H7 (cell line): ENCODE measurements at regions not wholly inside any gene's neighbourhood (a gene's known extent, or its start where the extent isn't known, plus 50 kb on each side); places are given as distances from the start of the nearest gene placed in this dataset.
A peak's percentile ranks its signal among the peaks of the same experiment; 100 is the strongest.

Experiments
- DNase-seq: peaks from one replicate; pipeline ENCODE4 v3.0.0; 2012
- H3K27me3 ChIP-seq: 2 replicates; pipeline ENCODE4 v1.6.0; 2011; ENCODE audit warnings: mild to moderate bottlenecking, low read length; ENCODE audit not compliant: control insufficient read depth, insufficient read depth
- H3K36me3 ChIP-seq: replicated peaks from 2 replicates; pipeline ENCODE4 v1.5.1; 2011; ENCODE audit warnings: low read length; ENCODE audit not compliant: control insufficient read depth, insufficient read depth
- H3K4me3 ChIP-seq: 2 replicates; pipeline ENCODE4 v1.5.1; 2011; ENCODE audit warnings: low read depth, mild to moderate bottlenecking, control low read depth, low read length, moderate library complexity; ENCODE audit not compliant: insufficient read depth

DNA sequence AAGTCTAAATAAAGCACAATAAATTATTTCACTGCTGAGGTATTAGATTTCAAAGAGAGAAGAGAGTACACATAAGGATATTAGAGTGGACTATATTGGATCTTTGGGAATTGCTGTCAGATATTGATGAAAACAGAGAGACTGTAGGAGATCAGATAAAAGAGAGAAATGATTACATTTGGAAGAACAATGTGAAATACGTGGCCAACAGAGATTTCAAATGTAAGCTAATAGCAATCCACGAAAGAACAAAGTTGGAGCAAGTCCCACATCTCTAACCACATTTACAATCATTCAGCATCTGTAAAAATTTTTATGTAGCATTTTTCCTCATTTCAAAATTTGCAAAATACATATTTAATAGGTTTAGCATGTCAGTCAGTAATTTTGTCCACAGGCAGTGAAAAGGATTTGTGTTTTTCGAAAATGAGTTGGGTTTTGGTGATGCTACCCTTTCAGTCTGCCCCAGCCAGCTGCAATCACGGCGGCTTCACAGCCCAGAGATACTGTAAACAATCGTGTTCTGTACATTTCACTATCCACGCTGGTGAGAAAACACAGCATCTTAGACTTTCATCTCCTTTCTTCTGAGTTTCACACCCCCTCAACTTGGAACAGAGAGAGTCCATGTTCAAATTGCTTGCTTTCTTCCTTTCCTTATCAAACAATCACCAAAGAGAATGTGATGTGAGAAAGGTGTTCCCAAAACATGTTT, 209.1 kb upstream of the LYPLAL1 start:
- Histone ChIP-seq H3K4me3 (no peak overlapping the region), H3K36me3 (no peaks in the 10 kb centered on the region), H3K27me3 (no peaks in the 10 kb centered on the region)
- no peak for DNase-seq

DNA sequence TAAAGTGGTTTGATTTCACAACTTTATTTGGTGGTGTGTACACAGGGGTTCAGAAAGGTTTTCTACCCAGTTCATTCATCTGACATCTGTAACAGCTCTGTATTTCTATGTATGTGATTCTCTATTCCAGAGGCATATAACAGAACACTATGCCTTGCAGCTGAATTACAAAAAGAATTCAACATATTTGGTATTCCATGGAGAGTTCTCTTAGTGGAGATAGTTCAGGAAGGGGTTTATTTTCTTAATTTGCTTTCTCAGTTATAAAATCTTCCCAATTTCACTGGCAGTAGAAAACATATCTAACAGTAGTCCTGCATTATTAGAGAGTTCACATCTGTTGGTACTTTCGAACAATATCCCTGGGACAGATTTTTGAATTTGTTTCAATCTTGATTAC, 207.9 kb upstream of the LYPLAL1 start:
- Histone ChIP-seq H3K36me3 (no peaks in the 10 kb centered on the region), H3K27me3 (no peaks in the 10 kb centered on the region), H3K4me3 (no peak overlapping the region)
- no peak for DNase-seq

DNA sequence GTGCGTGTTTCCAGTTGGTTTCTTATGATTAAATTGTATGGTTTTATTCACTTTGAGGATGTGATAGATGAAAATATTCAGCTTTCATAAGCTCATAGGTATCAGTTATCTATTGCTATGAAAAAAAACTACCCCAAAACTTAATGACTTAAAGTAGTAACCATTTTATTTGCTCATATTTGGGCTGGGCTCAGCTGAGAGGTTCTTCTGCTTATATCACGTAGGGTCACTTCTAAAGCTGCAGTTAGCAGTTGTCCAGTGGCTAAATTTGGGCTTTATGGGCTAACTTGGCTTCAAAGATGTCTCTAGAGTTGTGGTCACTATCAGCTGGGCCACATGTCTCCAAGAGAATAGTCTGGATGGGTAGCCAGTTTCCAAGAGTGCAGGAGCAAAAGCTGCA, 206.4 kb upstream of the LYPLAL1 start:
- H3K4me3 ChIP-seq, result no peak overlapping the region
- no peak for DNase-seq
- H3K27me3 ChIP-seq, result no peaks in the 10 kb centered on the region
- no peaks in the 10 kb centered on the region for H3K36me3 ChIP-seq

DNA sequence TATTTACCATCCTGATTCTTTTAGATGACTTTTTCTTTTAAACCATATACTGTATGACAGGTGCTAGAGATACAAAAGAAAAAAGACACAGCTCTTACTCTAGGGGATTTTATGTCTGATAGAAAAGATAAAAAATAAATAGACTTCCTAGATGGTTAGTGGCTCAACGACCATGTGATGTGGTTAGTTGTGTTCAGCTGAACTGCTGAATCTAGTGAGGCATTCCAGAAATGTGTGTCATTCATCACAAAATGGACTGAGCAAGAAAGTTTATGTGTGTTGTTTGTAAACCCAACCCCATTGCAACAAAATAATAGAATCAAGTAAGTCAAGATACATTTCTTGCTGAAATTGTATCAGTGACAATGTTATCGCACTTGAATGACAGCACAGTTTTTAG, 205.8 kb upstream of the LYPLAL1 start:
- no peak for DNase-seq
- H3K36me3 ChIP-seq, result no peaks in the 10 kb centered on the region
- H3K4me3 ChIP-seq, result no peak overlapping the region
- H3K27me3 ChIP-seq, result no peaks in the 10 kb centered on the region

DNA sequence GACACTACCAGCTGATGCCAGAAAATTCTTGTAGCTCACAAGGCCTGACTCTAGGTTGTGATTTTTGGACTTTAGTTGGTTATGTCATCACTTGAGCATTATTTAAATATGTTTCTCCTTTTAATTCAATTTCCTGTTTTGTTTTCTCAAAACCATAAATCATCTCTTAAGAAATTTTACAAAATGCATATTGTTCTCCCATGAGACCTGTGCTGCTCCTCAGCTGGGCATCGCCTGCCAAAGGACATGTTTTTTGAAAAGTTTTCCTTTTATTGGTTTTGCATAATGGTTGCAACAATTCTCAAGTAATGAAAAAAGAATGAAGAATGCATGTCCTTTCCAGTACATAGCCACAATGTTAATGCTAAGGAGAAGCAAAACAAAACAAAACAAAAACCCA, 204.7 kb upstream of the LYPLAL1 start:
- no peaks in the 10 kb centered on the region for H3K36me3 ChIP-seq
- no peaks in the 10 kb centered on the region for H3K27me3 ChIP-seq

DNA sequence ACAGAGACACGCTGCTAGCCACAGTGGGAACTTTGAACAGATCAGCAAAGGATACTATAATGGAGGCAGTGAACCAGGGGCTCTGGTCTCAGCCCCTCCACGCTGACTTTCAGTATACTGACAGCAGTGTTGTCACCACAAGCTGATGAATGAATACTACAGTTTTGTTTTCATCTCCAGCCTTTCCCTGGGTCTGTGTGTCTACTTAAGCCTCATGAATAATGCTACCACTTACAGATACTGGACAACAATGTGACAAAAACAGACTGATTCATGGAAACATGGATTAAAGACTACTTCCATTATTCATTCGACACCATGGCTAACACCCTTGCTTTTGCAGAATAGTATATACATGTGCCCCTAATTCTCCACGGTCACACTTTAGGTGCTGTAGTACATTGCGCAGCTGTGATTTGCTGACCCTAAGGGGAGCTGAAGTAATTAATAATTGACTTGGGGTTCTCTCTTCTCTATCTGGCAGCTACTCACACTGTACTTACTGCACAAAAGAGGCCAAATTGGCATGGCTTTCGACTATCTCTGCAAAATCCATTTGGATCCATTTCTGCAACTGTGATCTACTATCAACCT, 203.2 kb upstream of the LYPLAL1 start:
- no peaks in the 10 kb centered on the region for H3K36me3 ChIP-seq

More for the DNA sequence above, 204.7 kb upstream of the LYPLAL1 start:
- no peak overlapping the region for H3K4me3 ChIP-seq
- DNase-seq, result no peak

DNA sequence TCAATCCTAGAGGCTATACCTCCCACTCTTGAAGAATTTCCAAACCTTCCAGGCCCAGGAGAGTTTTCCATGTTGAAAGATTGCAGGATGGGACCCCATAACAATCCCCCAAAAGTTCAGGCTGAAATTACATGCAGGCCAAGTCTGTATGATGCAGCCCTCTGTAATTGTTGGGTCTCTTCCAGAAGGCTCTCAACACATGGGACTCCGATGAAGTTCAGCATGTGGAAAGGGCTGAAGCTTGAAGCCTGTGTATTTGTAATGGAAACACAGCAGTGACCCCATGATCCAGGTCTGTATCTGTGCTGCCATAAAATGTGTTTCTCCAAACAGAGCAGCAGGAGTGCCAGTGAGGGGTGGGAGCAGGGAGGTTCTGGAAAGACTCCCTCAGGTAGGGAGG, 202.5 kb upstream of the LYPLAL1 start:
- DNase-seq, result no peak
- Histone ChIP-seq H3K27me3 (no peaks in the 10 kb centered on the region), H3K4me3 (no peak overlapping the region), H3K36me3 (no peaks in the 10 kb centered on the region)

More for the DNA sequence above, 203.2 kb upstream of the LYPLAL1 start:
- Histone ChIP-seq H3K4me3 (no peak overlapping the region), H3K27me3 (no peaks in the 10 kb centered on the region)
- DNase-seq, result no peak

DNA sequence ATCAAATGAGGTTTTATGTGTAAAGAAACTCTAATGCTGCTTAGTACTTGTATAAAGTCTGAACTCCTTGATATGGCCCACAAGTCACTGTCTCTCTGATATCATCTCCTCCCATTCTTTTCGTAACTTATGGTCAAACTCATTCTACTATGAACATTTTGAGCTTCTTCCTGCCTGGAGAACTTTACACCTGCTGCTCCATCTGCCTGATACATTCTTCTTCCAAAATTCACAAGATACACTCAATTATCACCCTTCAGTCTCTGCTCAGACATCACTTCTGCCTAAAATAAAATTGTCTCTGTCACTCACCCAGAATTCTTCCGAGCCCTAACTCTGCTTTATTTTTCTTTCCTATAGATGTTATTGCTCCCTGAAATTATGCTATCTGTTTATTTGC, 192.8 kb upstream of the LYPLAL1 start:
- Histone ChIP-seq H3K36me3 (no peaks in the 10 kb centered on the region), H3K27me3 (no peaks in the 10 kb centered on the region), H3K4me3 (no peak overlapping the region)
- DNase-seq, result no peak

DNA sequence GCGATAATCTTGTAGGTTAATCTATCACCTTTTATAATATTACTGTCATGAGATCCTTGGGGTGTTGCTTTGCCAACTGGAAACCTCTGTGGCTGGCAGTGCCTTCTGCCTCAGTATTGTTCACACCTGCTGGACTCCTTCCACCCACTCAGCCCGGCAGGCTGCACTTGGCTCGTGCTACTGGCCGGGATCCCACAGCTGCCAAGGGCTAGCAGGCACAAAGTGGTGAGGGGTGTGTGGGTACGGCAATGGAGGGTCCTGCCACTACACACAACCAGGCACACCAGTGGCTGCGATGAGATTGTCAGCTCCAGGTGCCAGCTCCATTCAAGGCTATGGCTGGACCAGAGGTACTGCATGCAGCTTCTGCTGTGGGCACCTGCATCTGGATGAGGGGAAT, 191.2 kb upstream of the LYPLAL1 start:
- Histone ChIP-seq H3K36me3 (no peaks in the 10 kb centered on the region), H3K27me3 (no peaks in the 10 kb centered on the region), H3K4me3 (no peak overlapping the region)
- no peak for DNase-seq

DNA sequence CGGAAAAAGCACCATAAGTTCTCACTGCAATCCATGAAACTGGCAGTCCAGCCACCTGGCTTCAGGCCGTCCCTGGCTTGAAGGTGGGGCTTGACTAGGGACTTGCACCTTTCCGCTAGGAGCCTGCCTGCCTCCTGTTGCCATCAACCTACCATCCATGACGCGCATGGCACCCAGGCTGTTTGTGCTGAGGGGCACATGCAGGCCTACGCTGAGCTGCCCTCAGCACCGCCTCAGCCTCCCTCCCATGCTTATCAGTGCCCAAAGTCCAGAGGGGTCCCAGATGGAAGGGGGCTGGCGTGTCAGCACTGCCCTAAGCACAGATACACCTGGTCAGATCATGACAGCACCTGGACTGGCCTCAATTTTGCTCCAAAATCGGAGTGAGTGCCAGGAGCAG, 190.2 kb upstream of the LYPLAL1 start:
- Histone ChIP-seq H3K4me3 (no peak overlapping the region), H3K36me3 (no peaks in the 10 kb centered on the region), H3K27me3 (no peaks in the 10 kb centered on the region)

DNA sequence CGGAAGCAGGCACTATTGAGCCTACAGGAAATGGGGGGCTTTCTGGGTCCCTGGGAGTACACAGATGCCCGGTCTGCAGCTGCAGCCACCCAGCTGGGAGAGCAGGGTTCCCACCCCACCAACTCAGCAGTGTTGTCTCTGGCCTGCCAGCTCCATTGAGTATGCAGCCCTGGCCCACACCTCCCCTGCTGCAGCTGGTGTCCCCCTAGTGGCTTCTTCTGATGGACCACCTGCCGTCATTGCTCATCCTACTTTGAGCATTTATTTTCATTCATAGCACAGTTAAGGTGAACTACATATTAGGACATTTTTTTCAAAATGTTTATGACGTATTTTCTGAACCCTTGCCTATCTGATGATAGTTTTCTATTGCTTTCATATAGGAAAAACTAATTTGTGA, 189.8 kb upstream of the LYPLAL1 start:
- Histone ChIP-seq H3K27me3 (no peaks in the 10 kb centered on the region), H3K4me3 (no peak overlapping the region), H3K36me3 (no peaks in the 10 kb centered on the region)
- DNase-seq, result peak; percentile 22

More for the DNA sequence above, 190.2 kb upstream of the LYPLAL1 start:
- DNase-seq, result no peak

DNA sequence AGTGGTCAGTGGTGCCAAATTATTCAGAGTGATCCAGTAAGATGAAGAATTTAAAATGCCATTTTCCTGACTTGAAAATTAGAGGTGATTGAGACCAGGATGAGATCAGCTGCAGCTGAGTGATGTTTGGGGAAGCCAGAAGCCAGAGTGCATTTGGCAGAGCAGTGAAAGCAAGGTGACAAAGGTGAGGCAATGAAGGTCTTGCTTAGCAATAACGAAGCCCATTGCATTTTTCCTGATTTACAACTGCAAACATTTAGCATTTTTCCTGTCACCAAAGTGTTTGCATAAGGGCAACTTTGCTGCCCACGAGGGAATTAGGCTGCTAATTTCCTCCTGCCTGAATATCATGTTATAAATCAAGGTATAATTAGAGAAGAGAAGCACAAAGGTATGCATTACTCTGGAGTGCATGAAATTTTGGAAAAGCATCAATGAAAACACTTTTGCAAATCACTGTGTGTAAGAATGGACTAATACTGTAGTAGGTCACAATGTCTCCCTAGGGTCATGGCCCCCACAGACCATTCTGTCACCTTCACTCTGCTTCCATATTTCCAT, 188.2 kb upstream of the LYPLAL1 start:
- no peaks in the 10 kb centered on the region for H3K27me3 ChIP-seq
- H3K36me3 ChIP-seq, result no peaks in the 10 kb centered on the region
- no peak for DNase-seq
- H3K4me3 ChIP-seq, result no peak overlapping the region

DNA sequence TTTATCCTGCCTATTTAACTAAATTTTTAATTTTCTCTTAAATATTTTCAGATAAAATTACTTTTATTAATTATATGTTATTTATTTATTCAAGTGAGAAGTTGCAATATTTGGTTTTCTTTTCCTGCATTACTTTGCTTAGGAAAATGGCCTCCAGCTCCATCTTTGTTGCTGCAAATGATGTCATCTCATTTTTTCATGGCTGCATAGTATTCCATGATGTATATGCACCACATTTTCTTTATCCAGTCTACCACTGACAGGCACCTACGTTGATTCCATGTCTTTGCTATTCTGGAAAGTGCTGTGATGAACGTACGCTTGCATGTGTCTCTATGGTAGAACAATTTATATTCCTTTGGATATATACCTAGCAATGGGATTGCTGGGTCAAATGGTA, 186.9 kb upstream of the LYPLAL1 start:
- DNase-seq, result no peak
- no peak overlapping the region for H3K4me3 ChIP-seq

DNA sequence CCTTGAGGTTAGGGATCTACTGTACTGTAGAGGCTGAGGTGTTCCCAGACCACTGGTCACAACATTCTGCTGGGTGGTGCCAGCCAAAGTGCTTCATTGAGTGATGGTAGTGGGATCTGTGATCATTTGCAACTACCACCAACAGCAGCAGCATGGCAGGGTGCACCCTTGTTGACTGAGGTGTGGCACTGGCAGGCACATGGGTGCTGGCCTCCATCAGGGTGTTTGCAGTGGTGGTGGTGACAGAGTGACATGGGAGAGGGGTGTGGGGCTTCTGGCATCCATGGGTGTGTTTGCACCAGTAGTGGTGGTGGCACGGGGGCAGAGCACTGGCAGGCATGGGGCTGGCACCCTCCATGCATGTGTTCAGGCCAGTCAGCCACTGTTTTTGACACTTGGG, 183.7 kb upstream of the LYPLAL1 start:
- Histone ChIP-seq H3K4me3 (no peak overlapping the region), H3K36me3 (no peaks in the 10 kb centered on the region), H3K27me3 (no peaks in the 10 kb centered on the region)
- no peak for DNase-seq

More for the DNA sequence above, 186.9 kb upstream of the LYPLAL1 start:
- no peaks in the 10 kb centered on the region for H3K36me3 ChIP-seq
- no peaks in the 10 kb centered on the region for H3K27me3 ChIP-seq

DNA sequence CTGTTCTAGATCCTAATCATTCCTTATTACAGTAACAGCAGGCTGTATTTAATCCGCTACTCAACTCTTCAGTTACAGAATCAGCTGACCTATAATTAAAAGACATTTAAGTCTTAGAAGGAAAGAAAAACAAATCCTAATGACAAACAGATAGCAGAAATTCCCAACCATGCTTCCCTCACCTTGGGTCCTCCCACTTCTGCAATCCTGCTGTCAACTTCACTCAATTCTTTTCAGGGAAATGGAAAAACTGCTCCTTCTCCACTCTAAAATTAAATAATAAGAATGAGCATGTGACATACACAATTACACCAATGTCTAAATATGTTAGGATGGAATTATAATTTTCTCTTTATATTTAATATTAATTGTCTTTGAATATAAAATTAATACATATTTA, 182.6 kb upstream of the LYPLAL1 start:
- Histone ChIP-seq H3K4me3 (no peak overlapping the region), H3K27me3 (no peaks in the 10 kb centered on the region)

More for the DNA sequence above, 182.6 kb upstream of the LYPLAL1 start:
- H3K36me3 ChIP-seq, result no peaks in the 10 kb centered on the region
- no peak for DNase-seq
